GM12878 (cell line): ENCODE measurements at regions not wholly inside any gene's neighbourhood (a gene's known extent, or its start where the extent isn't known, plus 50 kb on each side); places are given as distances from the start of the nearest gene placed in this dataset.

ENCODE experiments used
- ATAC-seq: fragments of 200-7000 bp; cut with Tn5 transposase; 3 replicates; pipeline ENCODE4 v1.9.1; 2020; ENCODE audit warnings: mild to moderate bottlenecking, moderate library complexity
- BruUV-seq: library from RNA; stranded (reverse); fragments of 400-500 nt; replicated peaks from 2 replicates; lab custom pipeline; 2021; lab: Mats Ljungman, UMichigan
- CTCF ChIA-PET: fragments of 300-600 bp; sonication (Branson Sonifier 250); formaldehyde crosslinking; extraction: SDS; loops from one replicate; lab custom pipeline; 2021; ENCODE audit warnings: inconsistent platforms; lab: Yijun Ruan, JAX
- POLR2A ChIA-PET: fragments of 350-600 bp; formaldehyde crosslinking; extraction: SDS; loops from one replicate; lab custom pipeline; 2021; ENCODE audit warnings: inconsistent platforms; lab: Charles Lee
- RAD21 ChIA-PET: fragments of 300-600 bp; sonication (Branson Sonifier 250); formaldehyde crosslinking; loops from one replicate; lab custom pipeline; 2023; ENCODE audit warnings: antibody characterized with exemption; ENCODE audit not compliant: unreplicated experiment; lab: Charles Lee
- SMC1A ChIA-PET: fragments of 300-600 bp; sonication (Branson Sonifier 250); formaldehyde crosslinking; loops from one replicate; lab custom pipeline; 2023; ENCODE audit not compliant: unreplicated experiment, uncharacterized antibody; lab: Charles Lee
- DNase-seq: peaks from one replicate; pipeline ENCODE4 v3.0.0-alpha.2; 2011; ENCODE audit warnings: low read depth, low spot score
- FAIRE-seq: peaks from 3 replicates; lab custom pipeline; 2011; peaks lifted over from hg19 to GRCh38; lab: Jason Lieb, UNC
- H2AFZ ChIP-seq: 2 replicates; pipeline ENCODE4 v1.6.0; 2011; ENCODE audit warnings: low read depth, low read length, control low read depth; ENCODE audit not compliant: control insufficient read depth
- H3K27ac ChIP-seq: 2 replicates; pipeline ENCODE4 v1.5.1; 2011; ENCODE audit warnings: control low read depth; ENCODE audit not compliant: control insufficient read depth, insufficient read depth
- H3K27me3 ChIP-seq, 2 experiments: replicated peaks in 1 of 2; 2 replicates each; pipeline versions ENCODE4 v1.6.0 to v1.6.1; 2011; ENCODE audit warnings: low read length in 1 of 2; ENCODE audit not compliant: control insufficient read depth in 2 of 2, insufficient read depth in 2 of 2
- H3K36me3 ChIP-seq, 2 experiments: 2 replicates each; pipeline ENCODE4 v1.5.1; 2011; ENCODE audit warnings: low read length in 1 of 2; ENCODE audit not compliant: control insufficient read depth in 2 of 2, insufficient read depth in 2 of 2
- H3K4me1 ChIP-seq: 2 replicates; pipeline ENCODE4 v1.6.1; 2011; ENCODE audit warnings: mild to moderate bottlenecking, low read length, moderate library complexity, mixed read lengths; ENCODE audit not compliant: control insufficient read depth, insufficient read depth
- H3K4me2 ChIP-seq: 2 replicates; pipeline ENCODE4 v1.6.0; 2011; ENCODE audit warnings: control low read depth; ENCODE audit not compliant: control insufficient read depth, insufficient read depth
- H3K4me3 ChIP-seq: fragments of 200-600 bp; sonication (generic); 2 replicates; pipeline ENCODE4 v1.5.1; 2016
- H3K79me2 ChIP-seq: 2 replicates; pipeline ENCODE4 v1.6.0; 2011; ENCODE audit warnings: low read length; ENCODE audit not compliant: control insufficient read depth, insufficient read depth
- H3K9ac ChIP-seq: 2 replicates; pipeline ENCODE4 v1.8.0; 2011; ENCODE audit warnings: low read length, control low read depth, mixed read lengths; ENCODE audit not compliant: control insufficient read depth, insufficient read depth
- H3K9me3 ChIP-seq: replicated peaks from 3 replicates; pipeline ENCODE4 v1.5.1; 2011; ENCODE audit warnings: mild to moderate bottlenecking, low read length; ENCODE audit not compliant: control insufficient read depth, insufficient read depth
- H4K20me1 ChIP-seq: 2 replicates; pipeline ENCODE4 v1.6.0; 2011; ENCODE audit not compliant: control insufficient read depth, insufficient read depth
- HCFC1 ChIP-seq: fragments of 150-350 bp; IDR thresholded peaks from 2 replicates; pipeline ENCODE4 v1.6.1; 2014; ENCODE audit warnings: low read length
- MEF2A ChIP-seq: IDR thresholded peaks from 2 replicates; pipeline ENCODE4 v1.6.1; 2011; ENCODE audit warnings: low read depth, mild to moderate bottlenecking, low read length, moderate library complexity; ENCODE audit not compliant: insufficient read depth
- NFXL1 ChIP-seq: fragments of 450-650 bp; IDR thresholded peaks from 2 replicates; pipeline ENCODE4 v1.6.1; 2017; ENCODE audit warnings: antibody characterized with exemption, mild to moderate bottlenecking, borderline replicate concordance
- POLR2AphosphoS5 ChIP-seq: IDR thresholded peaks from 2 replicates; pipeline ENCODE4 v1.6.1; 2011; ENCODE audit warnings: mild to moderate bottlenecking, low read length, inconsistent platforms
- SKIL ChIP-seq: fragments of 450-650 bp; IDR thresholded peaks from 2 replicates; pipeline ENCODE4 v1.6.1; 2017; ENCODE audit warnings: mild to moderate bottlenecking, low read depth, inconsistent platforms; ENCODE audit not compliant: poor library complexity, severe bottlenecking
- SUPT20H ChIP-seq: IDR thresholded peaks from 2 replicates; pipeline ENCODE4 v1.6.1; 2011; ENCODE audit warnings: low read depth, mild to moderate bottlenecking, low read length, moderate library complexity, borderline replicate concordance; ENCODE audit not compliant: control insufficient read depth
- ZNF274 ChIP-seq: IDR thresholded peaks from one replicate; pipeline ENCODE4 v1.8.0; 2011; ENCODE audit not compliant: insufficient read length, insufficient read depth
- WGBS: methylation state at CpG from one replicate; pipeline ENCODE4 v1.1.6; 2016; ENCODE audit warnings: low lambda C conversion rate; ENCODE audit not compliant: insufficient replicate concordance, insufficient coverage; ENCODE audit errors: missing lambda C conversion rate; 5-methylcytosine and 5-hydroxymethylcytosine counted together
- in situ Hi-C: fragments of 300-500 bp; cut with MboI; formaldehyde crosslinking; loops from 9 replicates; pipeline ENCODE4 v1.14.3; 2018; ENCODE audit warnings: mixed read lengths
- intact Hi-C: fragments of 100-400 bp; cut with micrococcal nuclease; formaldehyde crosslinking; loops from one replicate; pipeline ENCODE4 v1.14.2; 2022; ENCODE audit not compliant: unreplicated experiment
- TF ChIP-seq, protein P1 (sequence below): IDR thresholded peaks from 2 replicates; pipeline ENCODE4 v1.6.1; 2012; ENCODE audit warnings: low read depth, low read length, improper control_type of control experiment

- no peak overlapping the region for H2AFZ ChIP-seq
- SMC1A ChIA-PET: no interaction called here
- FAIRE-seq (no peak), ATAC-seq (no peak), DNase-seq (no peak)
- no peak for TF ChIP-seq ZNF274
- TF ChIP-seq POLR2AphosphoS5: no peak
- no peak for TF ChIP-seq SUPT20H
- TF ChIP-seq MEF2A: no peak
- TF ChIP-seq, protein P1, sequence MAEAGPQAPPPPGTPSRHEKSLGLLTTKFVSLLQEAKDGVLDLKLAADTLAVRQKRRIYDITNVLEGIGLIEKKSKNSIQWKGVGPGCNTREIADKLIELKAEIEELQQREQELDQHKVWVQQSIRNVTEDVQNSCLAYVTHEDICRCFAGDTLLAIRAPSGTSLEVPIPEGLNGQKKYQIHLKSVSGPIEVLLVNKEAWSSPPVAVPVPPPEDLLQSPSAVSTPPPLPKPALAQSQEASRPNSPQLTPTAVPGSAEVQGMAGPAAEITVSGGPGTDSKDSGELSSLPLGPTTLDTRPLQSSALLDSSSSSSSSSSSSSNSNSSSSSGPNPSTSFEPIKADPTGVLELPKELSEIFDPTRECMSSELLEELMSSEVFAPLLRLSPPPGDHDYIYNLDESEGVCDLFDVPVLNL: no peak
- TF ChIP-seq NFXL1: no peak
- no peak for TF ChIP-seq HCFC1
- TF ChIP-seq SKIL: no peak
- no peaks in the 10 kb centered on the region for H3K27me3 ChIP-seq
- WGBS: 53% methylated on average over 4 of the region's 4 CpGs
- no peak overlapping the region for H3K4me2 ChIP-seq
- CTCF ChIA-PET: no interaction called here
- H4K20me1 ChIP-seq: no peaks in the 10 kb centered on the region
- in situ Hi-C loops: no loop called here
- H3K9ac ChIP-seq: no peak overlapping the region
- RAD21 ChIA-PET: no interaction called here
- BruUV-seq: no TSS peak
- H3K4me1 ChIP-seq: no peaks in the 10 kb centered on the region
- H3K9me3 ChIP-seq: no peaks in the 10 kb centered on the region
- H3K4me3 ChIP-seq: no peak overlapping the region
- POLR2A ChIA-PET: no interaction called here
- H3K36me3 ChIP-seq: no peaks in the 10 kb centered on the region
- no peak overlapping the region for H3K27ac ChIP-seq
- intact Hi-C loops: no loop called here
- no peaks in the 10 kb centered on the region for H3K79me2 ChIP-seq
These were observed 69.2 kb upstream of the GRID2 start for GRCh38 chr4:92234393-92235176.
